OCI-LY3 (cell line): ENCODE measurements at regions not wholly inside any gene's neighbourhood (a gene's known extent, or its start where the extent isn't known, plus 50 kb on each side); places are given as distances from the start of the nearest gene placed in this dataset.
"Not testable (repeated sequence)": the region's sequence is repeated elsewhere in the genome, so short reads cannot be mapped to it uniquely, and the experiment has no call there.

ENCODE experiments used
- H2AFZ ChIP-seq: fragments of 200-600, 300-600 bp; shearing (Covaris generic); 2 replicates; pipeline ENCODE4 v1.6.0; 2014; ENCODE audit warnings: antibody characterized with exemption, low read depth, low read length
- H3K27ac ChIP-seq: fragments of 200-600, 300-600 bp; sonication (generic); 2 replicates; pipeline ENCODE4 v1.5.1; 2014; ENCODE audit warnings: mild to moderate bottlenecking, low read length, moderate library complexity, mixed read lengths
- H3K27me3 ChIP-seq: fragments of 200-600, 300-600 bp; sonication (generic); 2 replicates; pipeline ENCODE4 v1.6.1; 2014; ENCODE audit warnings: low read depth, low read length, mixed read lengths
- H3K36me3 ChIP-seq: fragments of 200-600, 300-600 bp; sonication (generic); replicated peaks from 2 replicates; pipeline ENCODE3; 2014; ENCODE audit warnings: low read depth, low read length, mixed read lengths
- H3K4me1 ChIP-seq: fragments of 300-600, 200-600 bp; sonication (generic); 2 replicates; pipeline ENCODE4 v1.6.1; 2014; ENCODE audit warnings: low read length, mixed read lengths
- H3K4me2 ChIP-seq: fragments of 200-600, 300-600 bp; sonication (generic); 2 replicates; pipeline ENCODE4 v1.6.1; 2014; ENCODE audit warnings: low read length, mixed read lengths
- H3K4me3 ChIP-seq: fragments of 300-600, 200-600 bp; sonication (generic); 2 replicates; pipeline ENCODE4 v1.5.1; 2014; ENCODE audit warnings: antibody characterized with exemption, mild to moderate bottlenecking, low read length, moderate library complexity
- H3K79me2 ChIP-seq: fragments of 300-600, 200-600 bp; shearing (Covaris generic); 2 replicates; pipeline ENCODE4 v1.6.1; 2014; ENCODE audit warnings: mild to moderate bottlenecking, low read length, mixed read lengths
- H3K9ac ChIP-seq: fragments of 300-600, 200-600 bp; shearing (Covaris generic); 2 replicates; pipeline ENCODE4 v1.6.0; 2014; ENCODE audit warnings: mild to moderate bottlenecking, low read length, moderate library complexity
- H3K9me3 ChIP-seq: fragments of 200-600, 300-600 bp; shearing (Covaris generic); 2 replicates; pipeline ENCODE4 v1.6.1; 2014; ENCODE audit warnings: low read length, mixed read lengths; ENCODE audit not compliant: insufficient read depth
- H4K20me1 ChIP-seq: fragments of 200-600, 300-600 bp; sonication (generic); 2 replicates; pipeline ENCODE4 v1.6.1; 2016; ENCODE audit warnings: low read length, mixed read lengths; ENCODE audit not compliant: insufficient read depth
- CTCF ChIP-seq: fragments of 200-600, 300-600 bp; sonication (generic); IDR thresholded peaks from 2 replicates; pipeline ENCODE4 v1.5.1; 2014; ENCODE audit warnings: antibody characterized with exemption, low read length, low read depth
- EZH2phosphoT487 ChIP-seq: fragments of 200-600 bp; shearing (Covaris generic); IDR thresholded peaks from 2 replicates; pipeline ENCODE4 v1.6.1; 2018; ENCODE audit warnings: antibody characterized with exemption, mixed run types, low read depth

DNA sequence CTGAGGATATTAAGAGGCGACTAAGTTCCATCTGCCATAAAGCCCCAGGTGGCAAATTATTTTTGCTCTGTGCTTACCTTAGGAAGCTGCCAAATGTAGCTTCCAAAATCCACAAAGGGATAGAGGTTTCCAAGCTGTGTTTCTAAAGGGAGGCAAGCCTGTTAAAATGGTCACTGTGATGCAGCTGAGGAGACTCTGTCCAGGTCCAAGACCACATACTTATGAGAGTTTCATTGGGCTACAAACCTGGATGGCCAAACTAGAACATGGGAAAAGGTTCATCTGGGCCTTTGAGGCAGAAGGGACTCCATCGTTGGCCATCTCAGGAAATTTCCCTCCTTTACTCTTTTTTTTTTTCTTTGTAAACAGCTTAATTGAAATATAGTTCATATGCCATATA is 306.9 kb upstream of the FGF13 start:
- Histone ChIP-seq H2AFZ (no peak overlapping the region), H3K36me3 (no peaks in the 10 kb centered on the region), H4K20me1 (no peaks in the 10 kb centered on the region), H3K79me2 (no peaks in the 10 kb centered on the region), H3K27ac (no peak overlapping the region), H3K4me3 (no peak overlapping the region), H3K4me1 (no peaks in the 10 kb centered on the region), H3K9ac (no peak overlapping the region), H3K27me3 (no peaks in the 10 kb centered on the region), H3K4me2 (no peak overlapping the region), H3K9me3 (no peaks in the 10 kb centered on the region)
- no peak for TF ChIP-seq EZH2phosphoT487
- TF ChIP-seq CTCF: no peak

- no peak overlapping the region for H3K4me3 ChIP-seq
- no peak overlapping the region for H3K4me2 ChIP-seq
- H3K27me3 ChIP-seq: no peaks in the 10 kb centered on the region
- H3K9ac ChIP-seq: no peak overlapping the region
- no peaks in the 10 kb centered on the region for H4K20me1 ChIP-seq
- no peaks in the 10 kb centered on the region for H3K4me1 ChIP-seq
- TF ChIP-seq EZH2phosphoT487: no peak
- no peak for TF ChIP-seq CTCF
- H3K79me2 ChIP-seq: no peaks in the 10 kb centered on the region
- H3K9me3 ChIP-seq: no peaks in the 10 kb centered on the region
- H3K36me3 ChIP-seq: no peaks in the 10 kb centered on the region
- H3K27ac ChIP-seq: no peak overlapping the region
- no peak overlapping the region for H2AFZ ChIP-seq
Observed at GRCh38 chrX:139015627-139016026, 304.1 kb upstream of the FGF13 start.

DNA sequence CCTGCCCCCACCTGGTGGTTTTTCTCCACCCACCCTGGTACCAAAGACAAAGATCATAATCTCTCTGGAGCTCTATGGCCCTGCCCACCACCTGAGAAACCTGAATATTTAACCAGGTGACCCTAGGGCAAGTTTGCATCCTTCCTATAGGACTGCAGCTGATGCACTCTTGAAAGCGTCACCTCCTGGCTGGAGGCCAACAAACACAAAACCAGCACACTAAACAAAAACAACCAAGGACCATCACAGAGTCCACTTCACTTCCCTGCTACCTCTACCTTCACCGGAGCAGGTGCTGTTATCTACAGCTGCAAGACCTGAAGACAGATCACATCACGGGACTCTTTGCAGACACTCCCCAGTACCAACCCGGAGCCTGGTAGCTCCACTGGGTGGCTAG is 296.7 kb upstream of the FGF13 start:
- no peaks in the 10 kb centered on the region for H3K27me3 ChIP-seq
- no peak overlapping the region for H3K4me3 ChIP-seq
- TF ChIP-seq EZH2phosphoT487 (no peak), CTCF (no peak)
- no peaks in the 10 kb centered on the region for H3K79me2 ChIP-seq
- no peak overlapping the region for H3K27ac ChIP-seq
- H3K4me2 ChIP-seq: no peak overlapping the region
- no peaks in the 10 kb centered on the region for H3K9me3 ChIP-seq
- H3K4me1 ChIP-seq: no peaks in the 10 kb centered on the region
- H2AFZ ChIP-seq: no peak overlapping the region
- H3K36me3 ChIP-seq: no peaks in the 10 kb centered on the region
- H3K9ac ChIP-seq: no peak overlapping the region
- H4K20me1 ChIP-seq: no peaks in the 10 kb centered on the region

DNA sequence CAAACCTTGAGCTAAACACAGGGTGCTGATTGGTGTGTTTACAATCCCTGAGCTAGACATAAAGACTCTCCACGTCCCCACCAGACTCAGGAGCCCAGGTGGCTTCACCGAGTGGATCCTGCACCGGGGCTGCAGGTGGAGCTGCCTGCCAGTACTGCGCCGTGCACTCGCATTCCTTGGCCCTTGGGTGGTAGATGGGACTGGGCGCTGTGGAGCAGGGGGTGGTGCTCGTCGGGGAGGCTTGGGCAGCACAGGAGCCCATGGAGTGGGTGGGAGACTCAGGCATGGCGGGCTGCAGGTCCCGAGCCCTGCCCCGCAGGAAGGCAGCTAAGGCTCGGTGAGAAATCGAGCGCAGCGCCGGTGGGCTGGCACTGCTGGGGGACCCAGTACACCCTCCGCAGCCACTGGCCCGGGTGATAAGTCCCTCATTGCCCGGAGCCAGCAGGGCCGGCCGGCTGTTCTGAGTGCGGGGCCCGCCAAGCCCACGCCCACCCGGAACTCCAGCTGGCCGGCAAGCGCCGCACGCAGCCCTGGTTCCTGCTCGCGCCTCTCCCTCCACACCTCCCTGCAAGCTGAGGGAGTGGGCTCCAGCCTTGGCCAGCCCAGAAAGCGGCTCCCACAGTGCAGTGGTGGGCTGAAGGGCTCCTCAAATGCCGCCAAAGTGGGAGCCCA is 292.5 kb upstream of the FGF13 start:
- H2AFZ ChIP-seq, H4K20me1 ChIP-seq, H3K4me2 ChIP-seq, H3K27me3 ChIP-seq, H3K9me3 ChIP-seq, H3K36me3 ChIP-seq, H3K9ac ChIP-seq, H3K4me3 ChIP-seq, H3K79me2 ChIP-seq, H3K27ac ChIP-seq, H3K4me1 ChIP-seq: not testable (repeated sequence)

DNA sequence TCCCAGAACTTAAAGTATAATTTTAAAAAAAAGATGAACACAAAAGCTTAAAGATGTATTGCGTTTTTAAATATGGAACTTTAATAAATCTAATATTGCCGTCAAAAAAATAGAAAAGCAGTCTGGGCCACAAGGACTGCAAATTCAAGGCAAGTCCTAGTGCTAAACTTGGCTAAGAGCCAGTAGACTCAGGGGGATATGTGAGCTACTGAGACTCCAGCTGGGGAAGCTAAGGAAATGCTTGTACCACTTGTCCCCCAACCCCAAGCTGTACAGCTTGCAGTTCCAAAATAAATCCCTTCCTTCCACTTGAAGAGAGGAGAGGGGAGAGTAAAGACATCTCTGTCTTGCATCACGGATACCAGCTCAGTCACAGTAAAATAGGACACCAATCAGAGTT is 290.8 kb upstream of the FGF13 start:
- Histone ChIP-seq H3K27me3 (no peaks in the 10 kb centered on the region), H3K4me3 (no peak overlapping the region), H3K27ac (no peak overlapping the region), H4K20me1 (no peaks in the 10 kb centered on the region), H3K4me1 (no peaks in the 10 kb centered on the region), H3K9me3 (no peaks in the 10 kb centered on the region), H3K79me2 (no peaks in the 10 kb centered on the region), H3K36me3 (no peaks in the 10 kb centered on the region), H3K4me2 (no peak overlapping the region), H2AFZ (no peak overlapping the region), H3K9ac (no peak overlapping the region)
- TF ChIP-seq EZH2phosphoT487: no peak
- TF ChIP-seq CTCF: no peak
